K562 (cell line): ENCODE measurements at regions not wholly inside any gene's neighbourhood (a gene's known extent, or its start where the extent isn't known, plus 50 kb on each side); places are given as distances from the start of the nearest gene placed in this dataset.

Source experiments
- ATAC-seq: fragments of 200-7000 bp; cut with Tn5 transposase; 3 replicates; pipeline ENCODE4 v1.9.1; 2020; ENCODE audit warnings: moderate library complexity
- BruUV-seq: library from RNA; stranded (reverse); fragments of 400-500 nt; replicated peaks from 2 replicates; lab custom pipeline; 2021; lab: Mats Ljungman, UMichigan
- CTCF ChIA-PET: fragments of 300-600 bp; formaldehyde crosslinking; extraction: SDS; loops from one replicate; lab custom pipeline; 2021; ENCODE audit warnings: low intra/inter-chr PET ratio; lab: Yijun Ruan, JAX
- POLR2A ChIA-PET: fragments of 300-600, 350-650 bp; sonication (Branson Sonifier 250); formaldehyde crosslinking; extraction: SDS; loops from one replicate; lab custom pipeline; 2021; ENCODE audit warnings: antibody characterized with exemption, inconsistent platforms; lab: Yijun Ruan, JAX
- DNase-seq, 4 experiments: peaks; one replicate each; pipeline versions ENCODE4 v3.0.0 to v3.0.0-alpha.2; 2011 to 2018; ENCODE audit warnings: low spot score in 3 of 4, mixed read lengths in 3 of 4; ENCODE audit errors: extremely low read depth in 1 of 4
- FAIRE-seq: peaks from 2 replicates; lab custom pipeline; 2011; peaks lifted over from hg19 to GRCh38; lab: Jason Lieb, UNC
- H2AFZ ChIP-seq: 2 replicates; pipeline ENCODE4 v1.6.0; 2011; ENCODE audit warnings: low read depth, low read length, control low read depth, inconsistent platforms
- H3K27ac ChIP-seq: fragments of 200-600 bp; 3 replicates; pipeline ENCODE4 v1.8.0; 2011; ENCODE audit warnings: low read depth, mild to moderate bottlenecking, control low read depth, inconsistent platforms, low read length, moderate library complexity, mixed read lengths; ENCODE audit errors: extremely low read depth
- H3K27me3 ChIP-seq, 2 experiments: fragments of 300-600 bp in 1 of 2; 2 replicates in 1 of 2; 3 replicates in 1 of 2; pipeline versions ENCODE4 v1.6.0 to v1.8.0; 2011; ENCODE audit warnings: inconsistent platforms in 2 of 2, low read length in 2 of 2, mild to moderate bottlenecking in 1 of 2, mixed read lengths in 1 of 2, moderate library complexity in 1 of 2; ENCODE audit not compliant: control insufficient read depth in 2 of 2, insufficient read depth in 2 of 2
- H3K36me3 ChIP-seq: fragments of 300-600 bp; 3 replicates; pipeline ENCODE4 v1.8.0; 2011; ENCODE audit warnings: mild to moderate bottlenecking, low read length, inconsistent platforms; ENCODE audit not compliant: control insufficient read depth, insufficient read depth
- H3K4me1 ChIP-seq, 2 experiments: fragments of 200-600 bp in 1 of 2; replicated peaks in 1 of 2; 2 replicates in 1 of 2; 3 replicates in 1 of 2; pipeline versions ENCODE4 v1.5.1 to v1.8.0; 2011; ENCODE audit warnings: inconsistent platforms in 2 of 2, low read length in 2 of 2, mild to moderate bottlenecking in 1 of 2, mixed read lengths in 1 of 2, moderate library complexity in 1 of 2; ENCODE audit not compliant: control insufficient read depth in 2 of 2, insufficient read depth in 2 of 2
- H3K4me2 ChIP-seq: 2 replicates; pipeline ENCODE4 v1.6.1; 2011; ENCODE audit warnings: low read length, control low read depth, inconsistent platforms, mixed read lengths; ENCODE audit not compliant: insufficient read depth
- H3K4me3 ChIP-seq: fragments of 200-600 bp; sonication (generic), shearing (Covaris generic); 2 replicates; pipeline ENCODE4 v1.5.1; 2016; ENCODE audit warnings: control low read depth, inconsistent platforms
- H3K79me2 ChIP-seq: fragments of 200-600 bp; 3 replicates; pipeline ENCODE4 v1.8.0; 2011; ENCODE audit warnings: low read length, inconsistent platforms; ENCODE audit not compliant: control insufficient read depth, insufficient read depth
- H3K9ac ChIP-seq, 2 experiments: 2 replicates each; pipeline versions ENCODE4 v1.6.0 to v1.6.1; 2011; ENCODE audit warnings: low read depth in 2 of 2, low read length in 2 of 2, control low read depth in 1 of 2, inconsistent platforms in 1 of 2, mild to moderate bottlenecking in 1 of 2, mixed read lengths in 1 of 2; ENCODE audit not compliant: insufficient read depth in 1 of 2
- H3K9me1 ChIP-seq: one replicate; pipeline ENCODE4 v1.6.0; 2011; ENCODE audit warnings: inconsistent platforms, mild to moderate bottlenecking, low read length, moderate library complexity; ENCODE audit not compliant: control insufficient read depth, insufficient read depth
- H3K9me3 ChIP-seq: replicated peaks from 2 replicates; pipeline ENCODE4 v1.5.1; 2011; ENCODE audit warnings: low read depth, low read length, inconsistent platforms; ENCODE audit not compliant: control insufficient read depth, insufficient read depth
- H4K20me1 ChIP-seq: replicated peaks from 2 replicates; pipeline ENCODE4 v1.6.1; 2011; ENCODE audit warnings: low read length, inconsistent platforms, mixed read lengths; ENCODE audit not compliant: control insufficient read depth, insufficient read depth
- HLTF ChIP-seq: fragments of 450-650 bp; IDR thresholded peaks from 2 replicates; pipeline ENCODE4 v1.6.1; 2016
- JUND ChIP-seq, 2 experiments: IDR thresholded peaks; 2 replicates in 1 of 2; 3 replicates in 1 of 2; pipeline ENCODE4 v1.6.1; 2011; ENCODE audit warnings: borderline replicate concordance in 2 of 2, low read depth in 2 of 2, low read length in 2 of 2, improper control_type of control experiment in 1 of 2, missing biosample characterization in 1 of 2, missing genetic modification characterization in 1 of 2, missing genetic modification reagents in 1 of 2
- NCOA4 ChIP-seq: fragments of 450-650 bp; IDR thresholded peaks from 2 replicates; pipeline ENCODE4 v1.6.1; 2018; ENCODE audit warnings: mild to moderate bottlenecking; ENCODE audit not compliant: partially characterized antibody
- PHTF2 ChIP-seq: fragments of 250-450 bp; sonication (Bioruptor Pico); IDR thresholded peaks from 2 replicates; pipeline ENCODE4 v1.5.0; 2021; ENCODE audit warnings: mild to moderate bottlenecking
- SRSF1 ChIP-seq: fragments of 200-400 bp; formaldehyde crosslinking; IDR thresholded peaks from 2 replicates; pipeline ENCODE4 v1.6.1; 2017; ENCODE audit warnings: mild to moderate bottlenecking, low read depth, low read length, moderate library complexity
- YBX1 ChIP-seq: fragments of 450-650 bp; IDR thresholded peaks from 2 replicates; pipeline ENCODE4 v1.7.1; 2016; ENCODE audit warnings: mild to moderate bottlenecking
- ZBTB49 ChIP-seq: sonication (generic); formaldehyde crosslinking; IDR thresholded peaks from 2 replicates; pipeline ENCODE4 v1.8.0; 2022; ENCODE audit warnings: missing genetic modification reagents, mild to moderate bottlenecking, borderline replicate concordance
- ZNF140 ChIP-seq: fragments of 250-450 bp; sonication (Bioruptor Pico); IDR thresholded peaks from 2 replicates; pipeline ENCODE4 v1.8.0; 2021; ENCODE audit warnings: moderate library complexity, mild to moderate bottlenecking, inconsistent platforms
- ZNF212 ChIP-seq: fragments of 450-650 bp; formaldehyde crosslinking; IDR thresholded peaks from 2 replicates; pipeline ENCODE4 v1.4.0; 2020; ENCODE audit warnings: mild to moderate bottlenecking
- ZNF766 ChIP-seq: fragments of 200-800 bp; sonication (Bioruptor generic); conservative IDR thresholded peaks from 2 replicates; pipeline ENCODE4 v1.6.1; 2016; ENCODE audit warnings: missing genetic modification characterization, missing compliant biosample characterization
- WGBS: fragments of 100-300 bp; shearing (Covaris generic); methylation state at CpG from one replicate; pipeline ENCODE4 v1.1.6; 2016; ENCODE audit warnings: low coverage, mixed read lengths; ENCODE audit not compliant: insufficient coverage; ENCODE audit errors: missing lambda C conversion rate; 5-methylcytosine and 5-hydroxymethylcytosine counted together
- in situ Hi-C: fragments of 300-500 bp; cut with MboI; formaldehyde crosslinking; loops from 4 replicates; pipeline ENCODE4 v1.15.0; 2018; ENCODE audit warnings: inconsistent platforms, mixed read lengths
- intact Hi-C: fragments of 100-400 bp; cut with micrococcal nuclease; formaldehyde crosslinking; loops from 2 replicates; pipeline ENCODE4 v1.14.2; 2022

GRCh38 chr1:81529014-81529413 lies 271.7 kb upstream of the ADGRL2 start:
- Histone ChIP-seq H2AFZ (no peak overlapping the region), H3K9me1 (no peaks in the 10 kb centered on the region), H3K27ac (no peak overlapping the region), H4K20me1 (no peaks in the 10 kb centered on the region), H3K79me2 (no peaks in the 10 kb centered on the region), H3K36me3 (no peaks in the 10 kb centered on the region), H3K9me3 (no peaks in the 10 kb centered on the region), H3K9ac (no peak overlapping the region), H3K4me2 (no peak overlapping the region)
- intact Hi-C loops (no loop called here), in situ Hi-C loops (no loop called here)
- WGBS, result 3% methylated on average over 3 of the region's 3 CpGs
- FAIRE-seq, result no peak
- CTCF ChIA-PET, result no interaction called here
- no TSS peak for BruUV-seq
- TF ChIP-seq NCOA4 (no peak), YBX1 (no peak), SRSF1 (no peak), PHTF2 (CRISPR knock-in tag) (no peak), JUND (IDR thresholded peaks at IDR 0.05; ENCODE audit: borderline replicate concordance, low read depth, low read length) (no peak), JUND (tag; IDR thresholded peaks at IDR 0.05; ENCODE audit: borderline replicate concordance, low read depth, low read length) (no peak), HLTF (no peak), ZNF766 (CRISPR knock-in tag) (no peak), ZNF140 (CRISPR knock-in tag) (no peak), ZBTB49 (no peak), ZNF212 (CRISPR knock-in tag) (no peak)
- TF ChIP-seq, all 486 proteins: peak for 0
- POLR2A ChIA-PET, result no interaction called here
- DNase-seq, result no peak
- H3K27me3 ChIP-seq, result no peaks in the 10 kb centered on the region
- no peak overlapping the region for H3K4me3 ChIP-seq
- H3K4me1 ChIP-seq, result no peaks in the 10 kb centered on the region
- no peak for ATAC-seq
